HepG2 (cell line): ENCODE measurements at regions not wholly inside any gene's neighbourhood (a gene's known extent, or its start where the extent isn't known, plus 50 kb on each side); places are given as distances from the start of the nearest gene placed in this dataset.

Experiments
- ATAC-seq: fragments of 200-7000 bp; cut with Tn5 transposase; 3 replicates; pipeline ENCODE4 v1.9.1; 2020; ENCODE audit warnings: mild to moderate bottlenecking, moderate library complexity
- BruUV-seq: library from RNA; stranded (reverse); fragments of 400-500 nt; replicated peaks from 2 replicates; lab custom pipeline; 2021; lab: Mats Ljungman, UMichigan
- CTCF ChIA-PET: fragments of 300-600 bp; formaldehyde crosslinking; extraction: SDS; loops from one replicate; lab custom pipeline; 2021; ENCODE audit warnings: low total read pairs, inconsistent platforms, low intra/inter-chr PET ratio; lab: Yijun Ruan, JAX
- POLR2A ChIA-PET: fragments of 350-600 bp; sonication (Branson Sonifier 250); formaldehyde crosslinking; loops from one replicate; lab custom pipeline; 2020; ENCODE audit warnings: antibody characterized with exemption, inconsistent platforms; lab: Yijun Ruan, JAX
- DNase-seq: peaks from one replicate; pipeline ENCODE4 v3.0.0-alpha.2; 2015; ENCODE audit warnings: low spot score
- FAIRE-seq: peaks from 3 replicates; lab custom pipeline; 2011; peaks lifted over from hg19 to GRCh38; lab: Jason Lieb, UNC
- H2AFZ ChIP-seq: one replicate; pipeline ENCODE4 v1.6.1; 2011; ENCODE audit warnings: low read length, inconsistent platforms
- H3K27ac ChIP-seq: fragments of 300-600 bp; 3 replicates; pipeline ENCODE4 v1.8.0; 2011; ENCODE audit warnings: mixed run types, mild to moderate bottlenecking, mixed read lengths, low read length, inconsistent platforms; ENCODE audit not compliant: insufficient read depth; ENCODE audit errors: extremely low read length
- H3K27me3 ChIP-seq, 2 experiments: fragments of 200-600 bp in 1 of 2; 2 replicates in 1 of 2; 3 replicates in 1 of 2; pipeline versions ENCODE4 v1.6.0 to v1.8.0; 2011; ENCODE audit warnings: low read length in 2 of 2, mild to moderate bottlenecking in 2 of 2, moderate library complexity in 2 of 2, inconsistent platforms in 1 of 2; ENCODE audit not compliant: insufficient read depth in 2 of 2, control insufficient read depth in 1 of 2
- H3K36me3 ChIP-seq, 2 experiments: fragments of 200-600 bp in 1 of 2; replicated peaks in 1 of 2; 2 replicates in 1 of 2; 3 replicates in 1 of 2; pipeline versions ENCODE4 v1.5.1 to v1.8.0; 2011; ENCODE audit warnings: low read length in 2 of 2, inconsistent platforms in 1 of 2; ENCODE audit not compliant: insufficient read depth in 2 of 2, control insufficient read depth in 1 of 2
- H3K4me1 ChIP-seq: 2 replicates; pipeline ENCODE4 v1.5.1; 2012; ENCODE audit warnings: low read length, inconsistent platforms; ENCODE audit not compliant: insufficient read depth
- H3K4me2 ChIP-seq: 2 replicates; pipeline ENCODE4 v1.6.0; 2011; ENCODE audit warnings: low read depth, low read length, inconsistent platforms
- H3K4me3 ChIP-seq, 3 experiments: fragments of 200-600 bp in 1 of 3; sonication (generic), shearing (Covaris generic) in 1 of 3; replicated peaks in 1 of 3; 2 replicates each; pipeline ENCODE4 v1.5.1; 2011 to 2016; ENCODE audit warnings: low read length in 3 of 3, inconsistent platforms in 2 of 3, low read depth in 2 of 3, mild to moderate bottlenecking in 2 of 3, control low read depth in 1 of 3, mixed read lengths in 1 of 3; ENCODE audit not compliant: insufficient read depth in 1 of 3
- H3K79me2 ChIP-seq: one replicate; pipeline ENCODE4 v1.6.1; 2011; ENCODE audit warnings: low read length, inconsistent platforms; ENCODE audit not compliant: insufficient read depth
- H3K9ac ChIP-seq: 2 replicates; pipeline ENCODE4 v1.6.0; 2011; ENCODE audit warnings: mild to moderate bottlenecking, low read depth, low read length, inconsistent platforms; ENCODE audit not compliant: insufficient read depth
- H3K9me3 ChIP-seq: 2 replicates; pipeline ENCODE4 v1.5.1; 2012; ENCODE audit warnings: mild to moderate bottlenecking, low read length
- H4K20me1 ChIP-seq: 2 replicates; pipeline ENCODE4 v1.6.0; 2011; ENCODE audit warnings: inconsistent platforms, mild to moderate bottlenecking, low read length, moderate library complexity; ENCODE audit not compliant: insufficient read depth
- MEF2D ChIP-seq: sonication (generic); formaldehyde crosslinking; IDR thresholded peaks from 2 replicates; pipeline ENCODE4 v1.5.1; 2020; ENCODE audit warnings: mild to moderate bottlenecking, missing genetic modification reagents
- SIX4 ChIP-seq: sonication (generic); formaldehyde crosslinking; IDR thresholded peaks from 2 replicates; pipeline ENCODE4 v1.4.0; 2020; ENCODE audit warnings: missing genetic modification reagents
- ZNF773 ChIP-seq: sonication (generic); formaldehyde crosslinking; IDR thresholded peaks from 2 replicates; pipeline ENCODE4 v1.4.0; 2020; ENCODE audit warnings: missing genetic modification reagents, borderline replicate concordance
- WGBS: methylation state at CpG from one replicate; pipeline ENCODE4 v1.1.6; 2017; ENCODE audit warnings: low lambda C conversion rate; 5-methylcytosine and 5-hydroxymethylcytosine counted together
- in situ Hi-C: cut with HindIII; loops from 2 replicates; pipeline ENCODE4 v1.10.0; 2017; ENCODE audit warnings: low pct_unique_long_range_greater_than_20kb; ENCODE audit not compliant: extremely low pct_ligation_motif_present
- intact Hi-C: fragments of 100-400 bp; cut with micrococcal nuclease; formaldehyde crosslinking; loops from one replicate; pipeline ENCODE4 v1.10.0; 2022; ENCODE audit not compliant: unreplicated experiment
- TF ChIP-seq, protein P1 (sequence below): sonication (generic); formaldehyde crosslinking; IDR thresholded peaks from 2 replicates; pipeline ENCODE4 v1.4.0; 2020; ENCODE audit warnings: missing genetic modification reagents
- TF ChIP-seq, protein P2 (sequence below): sonication (generic); formaldehyde crosslinking; conservative IDR thresholded peaks from 2 replicates; pipeline ENCODE4 v1.8.1; 2023; ENCODE audit warnings: missing genetic modification reagents

DNA sequence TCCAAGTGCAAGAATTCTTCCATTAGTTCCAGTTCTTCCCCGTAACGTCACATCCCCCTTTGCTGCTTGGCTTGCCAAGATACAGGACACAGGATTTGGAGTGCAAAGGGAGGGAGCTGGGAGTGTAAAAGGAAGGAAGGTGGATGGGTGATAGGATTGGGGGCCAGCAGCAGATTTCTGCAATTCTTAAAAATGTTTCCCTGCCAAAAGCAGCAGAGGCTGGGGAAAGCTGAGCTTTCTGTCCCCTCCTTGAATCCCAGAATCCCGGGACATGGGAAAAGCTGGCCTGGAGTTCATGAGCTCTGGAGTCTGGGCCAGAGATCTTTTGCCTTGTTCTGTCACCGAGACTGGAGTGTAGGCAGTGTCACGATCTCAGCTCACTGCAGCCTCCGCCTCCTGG lies 60.0 kb upstream of the EPB41L1 start:
- CTCF ChIA-PET: no interaction called here
- H2AFZ ChIP-seq: no peak overlapping the region
- no TSS peak for BruUV-seq
- H3K4me2 ChIP-seq: no peak overlapping the region
- H3K36me3 ChIP-seq: no peaks in the 10 kb centered on the region
- H3K4me3 ChIP-seq: no peak overlapping the region
- in situ Hi-C loops (no loop called here), intact Hi-C loops (no loop called here)
- TF ChIP-seq ZNF773 (CRISPR knock-in tag): no peak
- no peak for TF ChIP-seq MEF2D
- TF ChIP-seq, protein P1, sequence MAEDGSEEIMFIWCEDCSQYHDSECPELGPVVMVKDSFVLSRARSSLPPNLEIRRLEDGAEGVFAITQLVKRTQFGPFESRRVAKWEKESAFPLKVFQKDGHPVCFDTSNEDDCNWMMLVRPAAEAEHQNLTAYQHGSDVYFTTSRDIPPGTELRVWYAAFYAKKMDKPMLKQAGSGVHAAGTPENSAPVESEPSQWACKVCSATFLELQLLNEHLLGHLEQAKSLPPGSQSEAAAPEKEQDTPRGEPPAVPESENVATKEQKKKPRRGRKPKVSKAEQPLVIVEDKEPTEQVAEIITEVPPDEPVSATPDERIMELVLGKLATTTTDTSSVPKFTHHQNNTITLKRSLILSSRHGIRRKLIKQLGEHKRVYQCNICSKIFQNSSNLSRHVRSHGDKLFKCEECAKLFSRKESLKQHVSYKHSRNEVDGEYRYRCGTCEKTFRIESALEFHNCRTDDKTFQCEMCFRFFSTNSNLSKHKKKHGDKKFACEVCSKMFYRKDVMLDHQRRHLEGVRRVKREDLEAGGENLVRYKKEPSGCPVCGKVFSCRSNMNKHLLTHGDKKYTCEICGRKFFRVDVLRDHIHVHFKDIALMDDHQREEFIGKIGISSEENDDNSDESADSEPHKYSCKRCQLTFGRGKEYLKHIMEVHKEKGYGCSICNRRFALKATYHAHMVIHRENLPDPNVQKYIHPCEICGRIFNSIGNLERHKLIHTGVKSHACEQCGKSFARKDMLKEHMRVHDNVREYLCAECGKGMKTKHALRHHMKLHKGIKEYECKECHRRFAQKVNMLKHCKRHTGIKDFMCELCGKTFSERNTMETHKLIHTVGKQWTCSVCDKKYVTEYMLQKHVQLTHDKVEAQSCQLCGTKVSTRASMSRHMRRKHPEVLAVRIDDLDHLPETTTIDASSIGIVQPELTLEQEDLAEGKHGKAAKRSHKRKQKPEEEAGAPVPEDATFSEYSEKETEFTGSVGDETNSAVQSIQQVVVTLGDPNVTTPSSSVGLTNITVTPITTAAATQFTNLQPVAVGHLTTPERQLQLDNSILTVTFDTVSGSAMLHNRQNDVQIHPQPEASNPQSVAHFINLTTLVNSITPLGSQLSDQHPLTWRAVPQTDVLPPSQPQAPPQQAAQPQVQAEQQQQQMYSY (CRISPR knock-in tag): peak; percentile 94
- WGBS: 56% methylated on average over 6 of the region's 6 CpGs
- DNase-seq: no peak
- no peak overlapping the region for H3K27ac ChIP-seq
- no peak overlapping the region for H3K9ac ChIP-seq
- POLR2A ChIA-PET: no interaction called here
- no peaks in the 10 kb centered on the region for H3K9me3 ChIP-seq
- no peak for ATAC-seq
- no peaks in the 10 kb centered on the region for H4K20me1 ChIP-seq
- no peaks in the 10 kb centered on the region for H3K79me2 ChIP-seq
- peaks cover 20 to 82% of the 10 kb centered on the region in 2 experiments for H3K27me3 ChIP-seq
- FAIRE-seq: no peak
- H3K4me1 ChIP-seq: peaks cover 12% of the 10 kb centered on the region

DNA sequence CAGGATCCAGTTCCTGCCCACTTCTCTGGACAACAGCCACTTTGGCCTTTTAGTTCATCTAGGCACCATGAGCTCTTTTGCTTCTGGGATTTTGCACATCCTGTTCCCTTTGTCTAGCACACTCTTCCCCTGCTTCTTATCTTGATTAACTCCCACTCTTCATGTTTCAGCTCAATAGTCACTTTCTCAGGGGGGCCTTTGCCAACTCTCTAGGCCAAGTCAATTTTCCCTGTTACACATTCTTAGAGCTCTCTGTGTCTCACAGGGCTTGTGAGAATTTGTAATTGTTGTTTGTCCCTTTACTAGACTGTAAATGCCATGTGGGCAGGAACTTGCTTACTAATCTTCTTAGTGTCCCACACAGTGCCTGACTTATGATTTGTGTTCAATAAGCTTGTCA lies 58.1 kb upstream of the EPB41L1 start:
- intact Hi-C loops: no loop called here
- Histone ChIP-seq H3K9ac (no peak overlapping the region), H3K27me3 (peaks cover 16 to 80% of the 10 kb centered on the region in 2 experiments), H3K36me3 (no peaks in the 10 kb centered on the region), H3K9me3 (no peaks in the 10 kb centered on the region), H4K20me1 (no peaks in the 10 kb centered on the region), H3K4me3 (no peak overlapping the region), H2AFZ (no peak overlapping the region), H3K4me1 (peaks cover 12% of the 10 kb centered on the region), H3K4me2 (no peak overlapping the region), H3K79me2 (no peaks in the 10 kb centered on the region), H3K27ac (no peak overlapping the region)
- POLR2A ChIA-PET: no interaction called here
- CTCF ChIA-PET: no interaction called here
- ATAC-seq: no peak
- in situ Hi-C loops: no loop called here
- DNase-seq: no peak
- BruUV-seq: no TSS peak
- TF ChIP-seq, protein P2, sequence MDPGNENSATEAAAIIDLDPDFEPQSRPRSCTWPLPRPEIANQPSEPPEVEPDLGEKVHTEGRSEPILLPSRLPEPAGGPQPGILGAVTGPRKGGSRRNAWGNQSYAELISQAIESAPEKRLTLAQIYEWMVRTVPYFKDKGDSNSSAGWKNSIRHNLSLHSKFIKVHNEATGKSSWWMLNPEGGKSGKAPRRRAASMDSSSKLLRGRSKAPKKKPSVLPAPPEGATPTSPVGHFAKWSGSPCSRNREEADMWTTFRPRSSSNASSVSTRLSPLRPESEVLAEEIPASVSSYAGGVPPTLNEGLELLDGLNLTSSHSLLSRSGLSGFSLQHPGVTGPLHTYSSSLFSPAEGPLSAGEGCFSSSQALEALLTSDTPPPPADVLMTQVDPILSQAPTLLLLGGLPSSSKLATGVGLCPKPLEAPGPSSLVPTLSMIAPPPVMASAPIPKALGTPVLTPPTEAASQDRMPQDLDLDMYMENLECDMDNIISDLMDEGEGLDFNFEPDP: 0 out of 2 replicates have a peak, but pooled peaks have one; percentile 72
- no peak for TF ChIP-seq SIX4 (CRISPR knock-in tag)
- FAIRE-seq: no peak
